Non-pigmented ciliary epithelial cell (primary cell): ENCODE measurements at regions not wholly inside any gene's neighbourhood (a gene's known extent, or its start where the extent isn't known, plus 50 kb on each side); places are given as distances from the start of the nearest gene placed in this dataset.

Experiments used
- DNase-seq: peaks from one replicate; pipeline ENCODE4 v3.0.0-alpha.2; 2010; ENCODE audit warnings: low read depth

- no peak for DNase-seq
These were observed 402.6 kb upstream of the TBL1XR1 start for GRCh38 chr3:177599837-177600236.

GRCh38 chr3:177600411-177600810 is 403.1 kb upstream of the TBL1XR1 start:
- DNase-seq = no peak

DNA sequence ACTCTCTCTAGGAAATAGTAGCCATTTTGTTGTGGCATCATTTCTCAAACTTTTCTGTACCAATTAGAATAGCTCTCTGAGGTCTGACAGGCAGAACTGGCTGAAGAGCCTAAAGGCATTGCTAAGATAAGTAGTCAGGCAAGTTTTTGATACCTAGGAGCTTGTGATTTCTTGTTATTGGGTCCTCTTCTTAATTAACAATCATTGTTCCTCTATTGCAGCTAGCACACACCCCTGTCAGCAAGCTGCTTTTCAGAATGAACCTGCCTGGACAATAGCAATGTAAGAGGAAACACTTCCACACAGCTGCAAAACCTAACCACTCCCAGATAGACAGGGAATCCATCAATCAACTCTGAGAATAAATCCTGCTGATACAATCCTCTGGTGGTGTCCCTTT is 403.9 kb upstream of the TBL1XR1 start:
- DNase-seq = no peak

- DNase-seq = no peak
These were observed 405.4 kb upstream of the TBL1XR1 start for GRCh38 chr3:177602601-177603147.

- DNase-seq = no peak
These were observed 405.9 kb upstream of the TBL1XR1 start for GRCh38 chr3:177603148-177603603.

- no peak for DNase-seq
These were observed 406.9 kb upstream of the TBL1XR1 start for GRCh38 chr3:177604181-177604580.

DNA sequence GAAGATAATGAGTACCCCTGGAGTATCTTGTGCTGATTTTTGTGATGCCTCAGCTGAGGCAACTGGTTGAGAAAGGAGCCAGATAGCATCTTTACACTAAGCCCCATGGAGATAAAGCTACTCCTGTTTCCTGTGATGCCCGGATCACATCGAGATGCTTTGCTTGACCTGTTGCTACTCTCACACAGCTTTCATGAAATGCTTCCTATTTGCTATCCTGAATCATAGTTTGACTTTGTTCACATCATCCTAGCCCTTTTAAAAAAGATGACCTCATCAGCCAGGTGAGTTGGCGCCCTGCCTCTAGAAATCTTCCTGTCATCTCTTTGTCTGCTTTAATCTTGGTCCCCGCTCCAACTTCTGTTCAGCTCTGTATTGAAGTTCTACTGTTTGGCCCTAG is 409.6 kb upstream of the TBL1XR1 start:
- no peak for DNase-seq

GRCh38 chr3:177607589-177607988 is 410.3 kb upstream of the TBL1XR1 start:
- no peak for DNase-seq

DNA sequence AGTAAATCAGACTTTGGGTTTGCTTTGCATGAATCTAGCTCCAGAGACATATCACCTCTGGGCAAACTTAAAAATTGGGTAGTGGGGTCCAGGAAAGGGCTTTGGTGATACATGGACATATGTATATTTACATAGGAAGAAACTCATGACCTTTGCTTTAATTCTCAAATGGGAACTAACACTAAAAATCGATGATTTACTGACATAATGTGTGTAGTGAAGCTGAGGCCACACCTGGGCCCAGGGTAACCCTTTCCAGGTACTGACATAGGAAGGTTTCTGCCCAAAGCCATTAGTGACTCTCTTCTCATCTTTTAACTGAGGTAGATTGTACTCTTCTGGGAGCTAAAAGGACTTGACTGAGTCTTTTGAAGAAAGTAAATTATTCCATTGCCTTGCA is 411.2 kb upstream of the TBL1XR1 start:
- no peak for DNase-seq

GRCh38 chr3:177609613-177610012 is 412.3 kb upstream of the TBL1XR1 start:
- no peak for DNase-seq

- no peak for DNase-seq
These were observed 413.0 kb upstream of the TBL1XR1 start for GRCh38 chr3:177610262-177610661.

DNA sequence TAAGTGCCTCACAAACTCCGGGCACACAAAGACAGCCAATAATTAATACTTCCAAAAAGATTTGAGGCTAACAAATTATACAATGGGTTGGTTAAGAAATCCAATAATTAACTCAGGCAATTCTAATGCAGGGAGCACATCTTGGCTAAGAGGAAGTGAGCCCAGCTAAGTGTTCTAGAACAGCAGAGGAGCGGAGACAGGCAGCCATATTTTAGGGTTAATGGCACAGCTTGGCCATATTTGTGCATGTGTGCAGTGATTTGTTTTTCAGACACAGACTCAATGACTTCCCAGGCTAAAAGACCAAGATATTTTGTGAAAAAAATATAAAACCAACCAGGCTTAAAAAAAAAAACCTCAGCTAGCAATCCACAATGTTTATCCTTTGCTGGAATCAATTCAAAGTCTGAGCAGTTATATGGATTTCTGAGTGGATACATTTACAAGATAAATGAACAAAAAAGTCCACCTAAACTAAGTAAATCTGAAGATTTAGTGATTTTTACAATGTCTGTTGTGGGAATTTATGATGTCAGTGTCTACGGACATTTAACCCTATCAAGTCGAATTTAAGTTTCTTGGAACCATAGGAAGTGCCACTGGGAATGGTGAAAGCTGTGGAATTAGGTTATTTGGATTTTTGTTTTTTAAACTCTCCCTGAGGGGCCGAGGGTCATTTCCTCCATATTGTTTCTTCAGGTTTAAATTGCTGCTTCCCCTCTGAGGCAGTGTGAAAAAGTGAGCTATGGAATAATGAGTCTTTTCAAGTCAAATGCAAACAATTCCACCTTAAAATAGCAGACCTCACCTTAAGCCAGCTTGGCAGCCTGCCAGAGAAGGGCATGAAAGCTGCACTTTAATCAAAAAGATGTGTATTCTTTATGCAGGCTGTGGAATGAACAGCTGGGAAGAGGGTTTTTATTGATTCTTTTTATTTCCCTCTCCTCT is 413.7 kb upstream of the TBL1XR1 start:
- no peak for DNase-seq

- DNase-seq = no peak
These were observed 414.6 kb upstream of the TBL1XR1 start for GRCh38 chr3:177611752-177612334.

GRCh38 chr3:177613901-177614300 is 416.6 kb upstream of the TBL1XR1 start:
- no peak for DNase-seq

- DNase-seq = peak; percentile 99
These were observed 417.7 kb upstream of the TBL1XR1 start for GRCh38 chr3:177615015-177615414.

DNA sequence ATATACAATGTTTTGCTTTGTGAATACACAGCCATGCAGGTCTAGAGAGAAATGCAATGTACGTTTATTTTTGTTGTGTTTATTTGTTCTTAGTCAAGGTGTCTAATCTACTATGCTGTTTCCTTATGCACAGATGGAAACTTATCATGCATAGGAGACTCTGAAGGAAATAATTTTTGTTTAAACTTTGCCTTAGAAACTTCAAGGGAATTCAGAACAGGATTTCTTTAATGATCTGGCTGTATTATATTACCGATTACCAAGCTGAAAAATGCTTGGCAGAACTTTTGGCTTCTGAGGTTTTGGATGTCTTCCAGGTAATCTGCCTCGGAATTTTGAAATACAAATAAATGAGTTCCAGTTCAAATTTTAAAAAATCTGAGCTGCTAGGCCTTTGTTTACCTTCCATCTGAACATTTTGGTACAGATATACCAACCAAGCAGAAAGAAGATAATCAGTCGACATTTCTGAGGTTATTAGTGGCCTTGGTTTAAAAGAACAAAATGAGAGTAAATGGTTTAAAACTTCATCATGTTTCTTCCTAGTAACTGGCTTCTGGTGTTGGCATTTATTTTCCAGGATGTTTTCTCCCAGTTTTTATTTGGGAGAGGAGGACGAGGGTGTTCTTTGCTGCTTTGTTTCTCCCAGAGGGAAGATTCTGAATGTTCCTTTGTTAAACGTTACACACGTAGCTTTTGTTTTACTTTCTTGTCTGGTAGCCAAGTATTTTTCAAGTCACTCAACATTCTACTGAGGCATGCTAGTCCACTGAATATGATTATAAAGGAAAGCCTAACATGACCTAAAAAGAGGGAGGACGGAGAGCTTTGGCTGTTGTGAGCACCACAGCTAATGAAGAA is 421.8 kb upstream of the TBL1XR1 start:
- DNase-seq = peak; percentile 73

- no peak for DNase-seq
These were observed 422.8 kb upstream of the TBL1XR1 start for GRCh38 chr3:177620073-177620472.

DNA sequence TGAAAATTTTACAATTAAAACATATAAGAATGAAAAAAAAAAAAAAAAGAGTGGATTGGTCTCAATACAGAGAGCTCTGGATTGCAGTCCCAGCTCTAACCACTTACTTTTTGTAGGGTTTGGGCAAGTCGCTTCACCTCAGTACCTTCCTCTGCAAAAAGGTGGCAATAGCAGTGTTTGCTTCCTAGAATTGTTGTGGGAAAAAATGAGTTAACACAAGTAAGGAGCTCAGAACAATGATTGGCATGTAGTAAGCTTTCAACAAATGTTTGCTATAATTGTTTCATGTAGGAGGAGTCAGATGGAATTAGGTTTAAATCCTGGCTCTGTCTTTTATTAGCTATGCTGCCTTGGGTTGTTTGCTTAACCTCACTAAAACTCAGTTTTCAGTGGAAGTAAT is 425.2 kb upstream of the TBL1XR1 start:
- DNase-seq = no peak

GRCh38 chr3:177622982-177623617 is 425.8 kb upstream of the TBL1XR1 start:
- no peak for DNase-seq

- no peak for DNase-seq
These were observed 427.5 kb upstream of the TBL1XR1 start for GRCh38 chr3:177624528-177625495.
